Keratinocyte (primary cell): ENCODE measurements at regions not wholly inside any gene's neighbourhood (a gene's known extent, or its start where the extent isn't known, plus 50 kb on each side); places are given as distances from the start of the nearest gene placed in this dataset.

Source experiments
- DNase-seq: peaks from one replicate; pipeline ENCODE4 v3.0.0-alpha.2; 2011; ENCODE audit warnings: low read depth, missing footprints, low spot score
- FAIRE-seq: peaks from 2 replicates; lab custom pipeline; 2011; peaks lifted over from hg19 to GRCh38; lab: Jason Lieb, UNC
- H2AFZ ChIP-seq: 2 replicates; pipeline ENCODE4 v1.6.0; 2012; ENCODE audit warnings: low read length, control low read depth, inconsistent platforms; ENCODE audit not compliant: control insufficient read depth
- H3K27ac ChIP-seq: 2 replicates; pipeline ENCODE4 v1.5.1; 2011; ENCODE audit warnings: low read length; ENCODE audit not compliant: control insufficient read depth, insufficient read depth
- H3K27me3 ChIP-seq: 3 replicates; pipeline ENCODE4 v1.6.0; 2011; ENCODE audit warnings: low read length; ENCODE audit not compliant: control insufficient read depth, insufficient read depth; ENCODE audit errors: extremely low read depth
- H3K36me3 ChIP-seq, 2 experiments: 2 replicates in 1 of 2; 3 replicates in 1 of 2; pipeline ENCODE4 v1.5.1; 2011; ENCODE audit warnings: low read length in 2 of 2, mild to moderate bottlenecking in 1 of 2; ENCODE audit not compliant: control insufficient read depth in 2 of 2, insufficient read depth in 2 of 2; ENCODE audit errors: extremely low read depth in 1 of 2
- H3K4me1 ChIP-seq: 3 replicates; pipeline ENCODE4 v1.5.1; 2011; ENCODE audit warnings: low read length; ENCODE audit not compliant: control insufficient read depth, insufficient read depth; ENCODE audit errors: extremely low read depth
- H3K4me2 ChIP-seq: 3 replicates; pipeline ENCODE4 v1.6.0; 2011; ENCODE audit warnings: low read depth, low read length; ENCODE audit not compliant: control insufficient read depth, insufficient read depth; ENCODE audit errors: extremely low read depth
- H3K4me3 ChIP-seq, 3 experiments: fragments of 200-600 bp in 1 of 3; sonication (generic) in 1 of 3; 2 replicates in 2 of 3; 3 replicates in 1 of 3; pipeline ENCODE4 v1.5.1; 2011 to 2016; ENCODE audit warnings: low read length in 3 of 3, mild to moderate bottlenecking in 3 of 3, control low read depth in 2 of 3, inconsistent platforms in 1 of 3, low read depth in 1 of 3, mixed read lengths in 1 of 3, mixed run types in 1 of 3, moderate library complexity in 1 of 3; ENCODE audit not compliant: control insufficient read depth in 2 of 3, insufficient read depth in 2 of 3; ENCODE audit errors: extremely low read depth in 1 of 3
- H3K79me2 ChIP-seq: 2 replicates; pipeline ENCODE4 v1.6.0; 2012; ENCODE audit warnings: low read length; ENCODE audit not compliant: control insufficient read depth, insufficient read depth
- H3K9ac ChIP-seq: 3 replicates; pipeline ENCODE4 v1.6.0; 2011; ENCODE audit warnings: low read length; ENCODE audit not compliant: control insufficient read depth, insufficient read depth; ENCODE audit errors: extremely low read depth
- H3K9me1 ChIP-seq: 3 replicates; pipeline ENCODE4 v1.6.0; 2011; ENCODE audit warnings: low read length; ENCODE audit not compliant: control insufficient read depth, insufficient read depth; ENCODE audit errors: extremely low read depth
- H3K9me3 ChIP-seq: 2 replicates; pipeline ENCODE4 v1.5.1; 2012; ENCODE audit warnings: low read depth, low read length; ENCODE audit not compliant: control insufficient read depth
- H4K20me1 ChIP-seq: 3 replicates; pipeline ENCODE4 v1.6.0; 2011; ENCODE audit warnings: low read length; ENCODE audit not compliant: control insufficient read depth, insufficient read depth; ENCODE audit errors: extremely low read depth
- CTCF ChIP-seq, 3 experiments: IDR thresholded peaks in 1 of 3; conservative IDR thresholded peaks in 1 of 3; optimal IDR thresholded peaks in 1 of 3; 2 replicates in 2 of 3; 3 replicates in 1 of 3; pipeline versions ENCODE3 to v1.5.1; 2011; ENCODE audit warnings: low read length in 3 of 3, mild to moderate bottlenecking in 3 of 3, moderate library complexity in 2 of 3, control low read depth in 1 of 3, inconsistent platforms in 1 of 3; ENCODE audit not compliant: insufficient read depth in 2 of 3; ENCODE audit errors: extremely low read depth in 1 of 3
- EZH2 ChIP-seq: IDR thresholded peaks from one replicate; pipeline ENCODE4 v1.6.1; 2012; ENCODE audit warnings: inconsistent platforms, mild to moderate bottlenecking, low read length, moderate library complexity
- dilution Hi-C: fragments of 300-500 bp; cut with MboI; formaldehyde crosslinking; loops from one replicate; pipeline ENCODE4 v1.7.0; 2020; ENCODE audit warnings: low sequenced_read_pairs; ENCODE audit not compliant: extremely low pct_ligation_motif_present

- H3K4me3 ChIP-seq: no peak overlapping the region
- FAIRE-seq: no peak
- dilution Hi-C loops: no loop called here
These were observed 1710.2 kb upstream of the SLC39A10 start for GRCh38 chr2:193946806-193947205.

GRCh38 chr2:193943406-193943960, 1713.5 kb upstream of the SLC39A10 start:
- TF ChIP-seq EZH2 (no peak), CTCF (optimal IDR thresholded peaks at IDR 0.05 in 1 of 3, IDR thresholded peaks at IDR 0.05 in 1 of 3, conservative IDR thresholded peaks at IDR 0.05 in 1 of 3; ENCODE audit: extremely low read depth in 1 of 3, insufficient read depth in 2 of 3, low read length in 3 of 3) (no peak)
- no peak overlapping the region for H3K27ac ChIP-seq
- H3K4me3 ChIP-seq: no peak overlapping the region
- H3K79me2 ChIP-seq: no peaks in the 10 kb centered on the region
- no peak overlapping the region for H3K4me2 ChIP-seq
- no peaks in the 10 kb centered on the region for H3K9me3 ChIP-seq
- no peaks in the 10 kb centered on the region for H3K9me1 ChIP-seq
- FAIRE-seq (no peak), DNase-seq (no peak)
- no peak overlapping the region for H3K9ac ChIP-seq
- dilution Hi-C loops: no loop called here
- no peaks in the 10 kb centered on the region for H3K4me1 ChIP-seq
- H3K36me3 ChIP-seq: no peaks in the 10 kb centered on the region
- H3K27me3 ChIP-seq: no peaks in the 10 kb centered on the region
- no peaks in the 10 kb centered on the region for H4K20me1 ChIP-seq
- H2AFZ ChIP-seq: no peak overlapping the region

More at GRCh38 chr2:193946806-193947205, 1710.2 kb upstream of the SLC39A10 start:
- H3K9me3 ChIP-seq: no peaks in the 10 kb centered on the region
- DNase-seq: no peak
- no peaks in the 10 kb centered on the region for H3K27me3 ChIP-seq
- no peaks in the 10 kb centered on the region for H3K4me1 ChIP-seq
- no peak overlapping the region for H3K9ac ChIP-seq
- no peak for TF ChIP-seq CTCF (optimal IDR thresholded peaks at IDR 0.05 in 1 of 3, IDR thresholded peaks at IDR 0.05 in 1 of 3, conservative IDR thresholded peaks at IDR 0.05 in 1 of 3; ENCODE audit: extremely low read depth in 1 of 3, insufficient read depth in 2 of 3, low read length in 3 of 3)
- TF ChIP-seq EZH2: no peak
- H3K4me2 ChIP-seq: no peak overlapping the region
- no peak overlapping the region for H2AFZ ChIP-seq
- H3K9me1 ChIP-seq: no peaks in the 10 kb centered on the region
- no peaks in the 10 kb centered on the region for H4K20me1 ChIP-seq
- H3K79me2 ChIP-seq: no peaks in the 10 kb centered on the region
- no peak overlapping the region for H3K27ac ChIP-seq
- no peaks in the 10 kb centered on the region for H3K36me3 ChIP-seq
